GM12891 (cell line): ENCODE measurements at regions not wholly inside any gene's neighbourhood (a gene's known extent, or its start where the extent isn't known, plus 50 kb on each side); places are given as distances from the start of the nearest gene placed in this dataset.

Source experiments
- PAX5 ChIP-seq: IDR thresholded peaks from 2 replicates; pipeline ENCODE4 v1.6.1; 2011; ENCODE audit warnings: low read length, moderate library complexity, mild to moderate bottlenecking; ENCODE audit not compliant: insufficient read depth, severe bottlenecking
- POLR2A ChIP-seq: IDR thresholded peaks from 2 replicates; pipeline ENCODE4 v1.6.1; 2011; ENCODE audit warnings: low read depth, low read length, control low read depth
- POLR2AphosphoS5 ChIP-seq: IDR thresholded peaks from 2 replicates; pipeline ENCODE4 v1.6.1; 2011; ENCODE audit warnings: low read depth, low read length, control low read depth
- TAF1 ChIP-seq: IDR thresholded peaks from 2 replicates; pipeline ENCODE4 v1.6.1; 2011; ENCODE audit warnings: low read depth, low read length, control low read depth

DNA sequence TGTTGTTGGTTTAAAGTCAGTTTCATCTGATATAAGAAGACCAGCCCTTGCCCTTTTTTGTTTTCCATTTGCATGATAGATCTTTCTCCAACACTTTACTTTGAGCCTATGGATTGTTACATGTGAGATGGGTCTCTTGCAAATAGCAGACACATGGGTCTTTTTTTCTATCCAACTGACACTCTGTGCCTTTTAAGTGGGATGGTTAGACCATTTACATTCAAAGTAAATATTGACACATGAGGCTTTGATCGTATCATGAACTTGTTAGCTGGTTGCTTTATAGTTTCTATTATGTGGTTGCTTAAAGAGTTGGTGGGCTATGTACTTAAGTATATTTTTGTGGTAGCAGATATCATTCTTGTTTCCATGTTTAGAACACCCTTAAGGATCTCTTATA, 213.4 kb upstream of the G2E3 start:
- TF ChIP-seq POLR2A (no peak), POLR2AphosphoS5 (no peak), PAX5 (no peak), TAF1 (no peak)
